ENCODE measurements at regions not wholly inside any gene's neighbourhood (a gene's known extent, or its start where the extent isn't known, plus 50 kb on each side); places are given as distances from the start of the nearest gene placed in this dataset.
A peak's percentile ranks its signal among the peaks of the same experiment; 100 is the strongest.

- TF ChIP-seq POLR2AphosphoS5 (IDR thresholded peaks at IDR 0.05) (peak in 1 of 3 donors; percentile 52), CTCF (IDR thresholded peaks at IDR 0.05) (no peak)
These were observed 351.0 kb downstream of the BCKDHB start for GRCh38 chr6:80457439-80457933.
